Spleen (tissue), 11 donors: ENCODE measurements at regions not wholly inside any gene's neighbourhood (a gene's known extent, or its start where the extent isn't known, plus 50 kb on each side); places are given as distances from the start of the nearest gene placed in this dataset.

Experiments
- DNase-seq: peaks from one replicate; pipeline ENCODE4 v3.0.0-alpha.2; 2020
- H3K27ac ChIP-seq, 8 donors: fragments of 200-600 bp; sonication (generic) in 7 of 8; 1 replicate in 4 of 8; 2 replicates in 4 of 8; pipeline versions ENCODE4 v1.5.0 to v1.8.0; 2016 to 2021; ENCODE audit warnings: inconsistent platforms in 4 of 8, mild to moderate bottlenecking in 4 of 8, moderate library complexity in 1 of 8
- H3K27me3 ChIP-seq, 7 donors: fragments of 200-600 bp; sonication (generic) in 6 of 7; replicated peaks in 1 of 7; 1 replicate in 4 of 7; 2 replicates in 3 of 7; pipeline versions ENCODE4 v1.5.0 to v1.8.0; 2016 to 2021; ENCODE audit warnings: inconsistent platforms in 3 of 7, mild to moderate bottlenecking in 1 of 7
- H3K36me3 ChIP-seq, 6 donors: fragments of 200-600 bp; sonication (generic) in 5 of 6; 1 replicate in 4 of 6; 2 replicates in 2 of 6; pipeline versions ENCODE4 v1.5.0 to v1.8.0; 2016 to 2021; ENCODE audit warnings: inconsistent platforms in 2 of 6
- H3K4me1 ChIP-seq, 6 donors: fragments of 200-600 bp; sonication (generic) in 5 of 6; 1 replicate in 3 of 6; 2 replicates in 3 of 6; pipeline versions ENCODE4 v1.5.0 to v1.8.0; 2016 to 2021; ENCODE audit warnings: inconsistent platforms in 3 of 6
- H3K4me3 ChIP-seq, 8 donors: fragments of 200-600 bp; sonication (generic) in 7 of 8; 1 replicate in 4 of 8; 2 replicates in 4 of 8; pipeline versions ENCODE4 v1.5.0 to v1.8.0; 2016 to 2021; ENCODE audit warnings: inconsistent platforms in 4 of 8, mild to moderate bottlenecking in 4 of 8, moderate library complexity in 2 of 8
- H3K9me3 ChIP-seq, 8 donors: fragments of 200-600 bp; sonication (generic) in 7 of 8; 1 replicate in 4 of 8; 2 replicates in 4 of 8; pipeline versions ENCODE4 v1.5.0 to v1.8.0; 2016 to 2021; ENCODE audit warnings: inconsistent platforms in 4 of 8
- POLR2A ChIP-seq, 3 donors: fragments of 450-650 bp; IDR thresholded peaks; one replicate each; pipeline ENCODE4 v1.5.1; 2017; ENCODE audit warnings: antibody characterized with exemption in 3 of 3, mild to moderate bottlenecking in 1 of 3
- POLR2AphosphoS5 ChIP-seq, 3 donors: sonication (generic); formaldehyde crosslinking; IDR thresholded peaks; one replicate each; pipeline ENCODE4 v1.5.1; 2017; ENCODE audit warnings: antibody characterized with exemption in 3 of 3
- WGBS, 5 donors: extraction: QIAGEN DNeasy Blood & Tissue Kit in 3 of 5; methylation state at CpG; one replicate each; pipeline versions ENCODE4 v1.1.5 to v1.1.7; 2013 to 2018; 5-methylcytosine and 5-hydroxymethylcytosine counted together
- intact Hi-C: fragments of 100-400 bp; cut with DNase I; formaldehyde crosslinking; loops from one replicate; pipeline ENCODE4 v1.15.0; 2023; ENCODE audit warnings: low total_unique reads
- TF ChIP-seq, protein P1 (sequence below), 11 experiments: fragments of 200-600 bp in 7 of 11; fragments of 450-650 bp in 4 of 11; sonication (generic) in 4 of 11; IDR thresholded peaks in 8 of 11; conservative IDR thresholded peaks in 3 of 11; 1 replicate in 7 of 11; 2 replicates in 4 of 11; pipeline versions ENCODE4 v1.4.0 to v1.8.0; 2016 to 2021; ENCODE audit warnings: antibody characterized with exemption in 11 of 11, inconsistent platforms in 4 of 11, mild to moderate bottlenecking in 1 of 11
- donor health status: healthy with polysubstance abuse.
- donor health status: DM: no; HTN: no; CAD: no; lungs with moderate emphysema.
- donor health status: DM: no; HTN: no; CAD: no.
- donor health status: Bipolar disorder and iron deficiency.
- donor health status: healthy.
- donor health status: DM: no; HTN: no; CAD: no.
- donor health status: DM: yes; HTN: yes; CAD: no.

DNA sequence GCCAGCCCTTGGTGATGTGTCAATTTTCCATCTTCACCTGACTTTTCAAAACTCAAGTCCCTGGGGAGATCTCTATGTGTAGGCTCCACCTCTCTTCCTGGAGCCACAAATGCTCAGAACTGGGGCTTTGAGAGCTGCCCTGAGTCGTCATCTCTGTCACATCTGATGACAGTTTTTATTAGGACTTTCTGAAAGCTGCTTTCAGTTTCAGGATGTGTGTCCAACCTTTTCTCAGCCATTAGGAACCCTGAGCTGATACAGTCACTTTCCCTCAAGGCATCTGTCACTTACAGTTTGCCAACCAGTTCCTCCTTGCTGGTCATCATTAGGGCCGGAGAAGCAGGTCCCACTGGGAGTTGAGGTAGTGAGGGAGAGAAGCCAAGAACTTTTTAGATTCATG lies 365.9 kb upstream of the CHD6 start:
- 48 to 71% (median 66%) methylated on average over 2 of the region's 2 CpGs for WGBS, 5 donors
- no peak for TF ChIP-seq POLR2AphosphoS5 (IDR thresholded peaks at IDR 0.05)
- TF ChIP-seq POLR2A (IDR thresholded peaks at IDR 0.05), result no peak
- TF ChIP-seq, protein P1, sequence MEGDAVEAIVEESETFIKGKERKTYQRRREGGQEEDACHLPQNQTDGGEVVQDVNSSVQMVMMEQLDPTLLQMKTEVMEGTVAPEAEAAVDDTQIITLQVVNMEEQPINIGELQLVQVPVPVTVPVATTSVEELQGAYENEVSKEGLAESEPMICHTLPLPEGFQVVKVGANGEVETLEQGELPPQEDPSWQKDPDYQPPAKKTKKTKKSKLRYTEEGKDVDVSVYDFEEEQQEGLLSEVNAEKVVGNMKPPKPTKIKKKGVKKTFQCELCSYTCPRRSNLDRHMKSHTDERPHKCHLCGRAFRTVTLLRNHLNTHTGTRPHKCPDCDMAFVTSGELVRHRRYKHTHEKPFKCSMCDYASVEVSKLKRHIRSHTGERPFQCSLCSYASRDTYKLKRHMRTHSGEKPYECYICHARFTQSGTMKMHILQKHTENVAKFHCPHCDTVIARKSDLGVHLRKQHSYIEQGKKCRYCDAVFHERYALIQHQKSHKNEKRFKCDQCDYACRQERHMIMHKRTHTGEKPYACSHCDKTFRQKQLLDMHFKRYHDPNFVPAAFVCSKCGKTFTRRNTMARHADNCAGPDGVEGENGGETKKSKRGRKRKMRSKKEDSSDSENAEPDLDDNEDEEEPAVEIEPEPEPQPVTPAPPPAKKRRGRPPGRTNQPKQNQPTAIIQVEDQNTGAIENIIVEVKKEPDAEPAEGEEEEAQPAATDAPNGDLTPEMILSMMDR (IDR thresholded peaks at IDR 0.05 in 8 of 11, conservative IDR thresholded peaks at IDR 0.05 in 3 of 11), result no peak

DNA sequence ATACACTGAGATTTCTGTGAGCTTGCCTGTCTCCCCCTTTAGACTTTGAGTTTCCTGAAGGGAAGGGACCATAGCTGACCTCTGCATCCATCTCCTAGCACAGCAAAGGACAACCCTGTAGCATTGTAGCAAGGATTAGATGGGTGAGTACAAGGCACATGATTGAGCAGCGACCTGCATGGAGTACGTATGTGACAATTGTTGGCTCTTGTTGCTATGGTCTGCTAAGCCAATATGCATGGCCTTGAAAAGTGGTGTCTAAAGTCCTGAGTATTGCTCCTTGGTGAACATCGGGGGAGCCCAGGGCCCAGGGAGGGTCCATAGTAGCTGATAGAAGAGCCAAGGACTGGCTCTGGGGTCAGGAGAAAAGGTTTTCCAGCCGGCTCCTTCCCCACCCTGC lies 365.0 kb upstream of the CHD6 start:
- H3K27me3 ChIP-seq, result no peaks in the 10 kb centered on the region
- intact Hi-C loops, result no loop called here
- TF ChIP-seq POLR2AphosphoS5 (IDR thresholded peaks at IDR 0.05) (no peak), POLR2A (IDR thresholded peaks at IDR 0.05) (no peak)
- TF ChIP-seq, protein P1 (IDR thresholded peaks at IDR 0.05 in 8 of 11, conservative IDR thresholded peaks at IDR 0.05 in 3 of 11), result no peak
- H3K27ac ChIP-seq, result no peak overlapping the region
- H3K9me3 ChIP-seq, result peaks cover 0 to 16% (median 0%) of the 10 kb centered on the region in 8 donors
- H3K4me1 ChIP-seq, result no peaks in the 10 kb centered on the region
- 54 to 80% (median 67%) methylated on average over 4 of the region's 4 CpGs for WGBS, 5 donors
- H3K4me3 ChIP-seq, result no peak overlapping the region
- H3K36me3 ChIP-seq, result no peaks in the 10 kb centered on the region
- no peak for DNase-seq

More for the DNA sequence above, 365.9 kb upstream of the CHD6 start:
- H3K9me3 ChIP-seq, result peaks cover 0 to 16% (median 0%) of the 10 kb centered on the region in 8 donors
- intact Hi-C loops, result no loop called here
- no peaks in the 10 kb centered on the region for H3K27me3 ChIP-seq
- no peak overlapping the region for H3K4me3 ChIP-seq
- DNase-seq, result no peak
- H3K36me3 ChIP-seq, result no peaks in the 10 kb centered on the region
- H3K4me1 ChIP-seq, result no peaks in the 10 kb centered on the region
- no peak overlapping the region for H3K27ac ChIP-seq

DNA sequence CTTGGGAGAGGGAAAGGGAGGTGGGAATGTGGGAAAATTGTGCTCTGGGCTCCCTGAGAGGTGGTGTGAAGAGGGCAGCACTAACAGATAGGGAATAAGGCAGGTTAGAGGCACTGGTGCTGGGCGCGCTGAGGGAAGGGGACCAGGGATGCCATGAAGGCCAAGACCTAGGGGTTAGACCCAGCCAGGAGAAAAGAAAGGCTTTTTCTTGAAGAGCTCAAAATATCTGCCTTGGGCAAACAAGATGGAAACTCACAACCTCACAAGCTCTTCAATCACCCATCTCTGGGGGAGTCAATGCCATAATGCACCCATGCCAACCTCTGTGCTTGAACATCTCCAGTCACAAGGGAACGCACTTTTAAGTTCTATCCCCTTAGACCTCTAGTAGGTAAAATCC lies 363.6 kb upstream of the CHD6 start:
- H3K9me3 ChIP-seq, result peaks cover 0 to 9% (median 0%) of the 10 kb centered on the region in 8 donors
- no peak overlapping the region for H3K27ac ChIP-seq
- intact Hi-C loops, result no loop called here
- no peaks in the 10 kb centered on the region for H3K36me3 ChIP-seq
- H3K27me3 ChIP-seq, result no peaks in the 10 kb centered on the region
- H3K4me3 ChIP-seq, result no peak overlapping the region
- WGBS, 5 donors, result 92 to 98% (median 95%) methylated on average over 3 of the region's 3 CpGs
- TF ChIP-seq POLR2A (IDR thresholded peaks at IDR 0.05) (no peak), POLR2AphosphoS5 (IDR thresholded peaks at IDR 0.05) (no peak)
- TF ChIP-seq, protein P1 (IDR thresholded peaks at IDR 0.05 in 8 of 11, conservative IDR thresholded peaks at IDR 0.05 in 3 of 11), result no peak
- no peak for DNase-seq
- no peaks in the 10 kb centered on the region for H3K4me1 ChIP-seq

DNA sequence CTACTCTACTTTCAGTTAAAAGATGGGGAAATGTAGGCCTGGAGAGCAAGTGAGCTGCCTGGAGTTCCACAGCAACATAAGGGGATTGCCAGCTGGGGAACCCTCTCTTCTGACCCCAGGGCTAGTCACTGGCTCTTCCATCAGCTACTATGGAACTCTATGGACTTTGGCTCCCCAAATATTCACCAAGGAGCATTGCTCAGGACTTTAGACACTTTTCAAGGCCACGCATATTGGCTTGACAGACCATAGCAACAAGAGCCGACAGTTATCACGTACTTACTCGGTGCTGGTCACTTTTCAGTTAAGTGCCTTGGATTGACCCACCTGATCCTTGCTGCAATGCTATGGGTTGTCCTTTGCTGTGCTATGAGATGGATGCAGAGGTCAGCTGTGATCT lies 360.7 kb upstream of the CHD6 start:
- H3K27ac ChIP-seq, result no peak overlapping the region
- intact Hi-C loops, result no loop called here
- H3K4me1 ChIP-seq, result no peaks in the 10 kb centered on the region
- no peak for DNase-seq
- TF ChIP-seq, protein P1 (IDR thresholded peaks at IDR 0.05 in 8 of 11, conservative IDR thresholded peaks at IDR 0.05 in 3 of 11), result no peak
- no peak for TF ChIP-seq POLR2A (IDR thresholded peaks at IDR 0.05)
- no peak for TF ChIP-seq POLR2AphosphoS5 (IDR thresholded peaks at IDR 0.05)
- no peaks in the 10 kb centered on the region for H3K27me3 ChIP-seq
- no peak overlapping the region for H3K4me3 ChIP-seq
- no peaks in the 10 kb centered on the region for H3K9me3 ChIP-seq
- WGBS, 5 donors, result 91 to 100% (median 97%) methylated on average over 4 of the region's 4 CpGs
- no peaks in the 10 kb centered on the region for H3K36me3 ChIP-seq
